ENCODE measurements at regions not wholly inside any gene's neighbourhood (a gene's known extent, or its start where the extent isn't known, plus 50 kb on each side); places are given as distances from the start of the nearest gene placed in this dataset.

GRCh38 chr16:35908942-35909341, 2449.5 kb downstream of the TP53TG3F start:
- no peaks in the 10 kb centered on the region for H3K4me1 Mint-ChIP-seq (ENCODE audit: low read depth)
- peaks cover 63% of the 10 kb centered on the region for H3K9me3 Mint-ChIP-seq
- H3K36me3 Mint-ChIP-seq (ENCODE audit: low read depth) = no peaks in the 10 kb centered on the region
- no peak overlapping the region for H3K27ac Mint-ChIP-seq
- DNase-seq = no peak
- no peak overlapping the region for H3K4me3 Mint-ChIP-seq
- H3K27me3 Mint-ChIP-seq = no peaks in the 10 kb centered on the region

- no peak for DNase-seq
- Mint-ChIP-seq H3K27me3 (no peaks in the 10 kb centered on the region), H3K27ac (no peak overlapping the region), H3K4me3 (no peak overlapping the region), H3K9me3 (peaks cover 62% of the 10 kb centered on the region), H3K36me3 (ENCODE audit: low read depth) (no peaks in the 10 kb centered on the region), H3K4me1 (ENCODE audit: low read depth) (no peaks in the 10 kb centered on the region)
These were observed 2450.0 kb downstream of the TP53TG3F start for GRCh38 chr16:35909351-35909954.

- Mint-ChIP-seq H3K27ac (no peak overlapping the region), H3K9me3 (peaks cover 58% of the 10 kb centered on the region), H3K4me1 (ENCODE audit: low read depth) (no peaks in the 10 kb centered on the region), H3K27me3 (no peaks in the 10 kb centered on the region), H3K4me3 (no peak overlapping the region), H3K36me3 (ENCODE audit: low read depth) (no peaks in the 10 kb centered on the region)
- DNase-seq = no peak
These were observed 2451.0 kb downstream of the TP53TG3F start for GRCh38 chr16:35910409-35910808.

GRCh38 chr16:35911899-35912298, 2452.5 kb downstream of the TP53TG3F start:
- Mint-ChIP-seq H3K4me1 (ENCODE audit: low read depth) (no peaks in the 10 kb centered on the region), H3K36me3 (ENCODE audit: low read depth) (no peaks in the 10 kb centered on the region), H3K27ac (no peak overlapping the region), H3K9me3 (peaks cover 47% of the 10 kb centered on the region), H3K27me3 (no peaks in the 10 kb centered on the region), H3K4me3 (no peak overlapping the region)
- no peak for DNase-seq

GRCh38 chr16:35931722-35932121, 2472.3 kb downstream of the TP53TG3F start:
- DNase-seq = no peak
- H3K36me3 Mint-ChIP-seq (ENCODE audit: low read depth) = no peaks in the 10 kb centered on the region
- H3K4me3 Mint-ChIP-seq = no peak overlapping the region
- no peaks in the 10 kb centered on the region for H3K27me3 Mint-ChIP-seq
- H3K27ac Mint-ChIP-seq = no peak overlapping the region
- no peaks in the 10 kb centered on the region for H3K4me1 Mint-ChIP-seq (ENCODE audit: low read depth)
- H3K9me3 Mint-ChIP-seq = peaks cover 12% of the 10 kb centered on the region
